Skeletal muscle tissue (tissue), 3 donors: ENCODE measurements at regions not wholly inside any gene's neighbourhood (a gene's known extent, or its start where the extent isn't known, plus 50 kb on each side); places are given as distances from the start of the nearest gene placed in this dataset.

Experiments used
- H3K27ac ChIP-seq: one replicate; pipeline ENCODE4 v1.7.0; 2013; ENCODE audit warnings: mild to moderate bottlenecking, low read depth, low read length, inconsistent platforms
- H3K27me3 ChIP-seq, 3 donors: one replicate each; pipeline ENCODE4 v1.7.0; 2013; ENCODE audit warnings: low read length in 3 of 3; ENCODE audit not compliant: control insufficient read depth in 3 of 3, insufficient read depth in 3 of 3
- H3K36me3 ChIP-seq, 3 donors: one replicate each; pipeline ENCODE4 v1.7.0; 2013; ENCODE audit warnings: low read length in 3 of 3; ENCODE audit not compliant: control insufficient read depth in 3 of 3, insufficient read depth in 3 of 3
- H3K4me1 ChIP-seq, 3 donors: one replicate each; pipeline ENCODE4 v1.7.0; 2013; ENCODE audit warnings: low read length in 3 of 3, mild to moderate bottlenecking in 3 of 3; ENCODE audit not compliant: control insufficient read depth in 3 of 3, insufficient read depth in 3 of 3
- H3K4me3 ChIP-seq, 3 donors: one replicate each; pipeline ENCODE4 v1.7.0; 2013; ENCODE audit warnings: low read length in 3 of 3
- H3K9ac ChIP-seq, 3 donors: one replicate each; pipeline ENCODE4 v1.7.0; 2013; ENCODE audit warnings: low read length in 3 of 3, mild to moderate bottlenecking in 3 of 3, moderate library complexity in 2 of 3, low read depth in 1 of 3
- H3K9me3 ChIP-seq, 3 donors: one replicate each; pipeline ENCODE4 v1.7.0; 2013; ENCODE audit warnings: low read length in 3 of 3; ENCODE audit not compliant: control insufficient read depth in 3 of 3
- donor health status: Osteomylitis.

DNA sequence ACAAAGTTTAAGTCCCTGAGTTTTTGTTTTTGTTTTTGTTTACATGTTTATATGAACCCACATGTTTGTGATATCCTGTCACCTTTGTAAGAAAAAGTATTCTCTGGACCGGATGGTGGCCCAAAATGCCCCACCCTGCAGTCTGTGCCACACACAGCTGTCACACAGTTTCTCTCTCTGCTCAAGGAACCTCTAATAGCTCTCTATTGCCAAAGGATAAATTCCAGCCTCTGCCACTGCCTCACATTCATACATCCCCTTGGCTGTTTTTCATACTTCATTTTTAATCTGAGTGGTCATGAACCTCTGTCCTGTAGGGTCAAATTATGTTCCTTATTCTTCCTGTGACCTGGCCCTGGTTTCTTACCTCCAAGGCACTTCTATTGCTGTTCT, 520.3 kb upstream of the CDH5 start:
- H3K4me3 ChIP-seq, result no peak overlapping the region
- no peaks in the 10 kb centered on the region for H3K36me3 ChIP-seq
- no peak overlapping the region for H3K9ac ChIP-seq
- H3K27ac ChIP-seq, result no peak overlapping the region
- peaks cover 0 to 11% (median 5%) of the 10 kb centered on the region in 3 donors for H3K4me1 ChIP-seq
- H3K27me3 ChIP-seq, result no peaks in the 10 kb centered on the region
- no peaks in the 10 kb centered on the region for H3K9me3 ChIP-seq

DNA sequence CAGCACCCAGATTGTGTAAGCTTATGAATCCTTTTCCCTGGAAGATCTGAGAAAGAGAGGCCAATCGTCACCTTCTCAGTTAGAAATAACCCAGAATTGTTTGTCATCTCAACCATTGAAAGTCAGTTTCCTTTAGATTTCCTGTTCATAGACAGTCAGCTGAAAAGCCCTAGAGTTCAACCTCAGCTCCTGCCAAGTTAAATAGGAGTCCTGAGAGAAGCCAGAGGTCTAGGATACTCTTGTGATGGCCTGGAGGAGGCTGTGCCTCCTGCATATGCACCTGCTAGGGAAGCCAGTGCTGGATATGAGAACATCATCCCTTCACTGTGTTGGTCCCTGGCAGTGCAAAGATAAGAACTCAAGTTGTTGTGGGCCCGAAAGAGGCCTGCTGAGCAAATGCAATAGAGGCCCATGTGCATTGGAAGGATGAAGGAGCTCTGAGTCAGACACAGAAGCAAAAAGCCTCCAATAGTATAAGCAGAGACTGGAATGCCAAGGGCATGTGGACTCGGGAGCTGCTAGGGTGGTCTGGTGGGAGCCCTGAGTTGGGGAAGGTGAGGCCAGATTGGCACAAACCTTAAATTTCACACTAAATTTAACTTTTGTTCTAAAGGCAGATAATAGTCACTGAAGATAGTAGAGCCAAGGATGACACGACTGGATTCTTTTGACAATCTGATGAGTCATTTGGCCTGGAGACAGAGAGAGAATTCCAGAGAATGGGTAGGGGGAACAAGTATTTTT, 520.9 kb upstream of the CDH5 start:
- Histone ChIP-seq H3K27me3 (no peaks in the 10 kb centered on the region), H3K4me3 (no peak overlapping the region), H3K36me3 (no peaks in the 10 kb centered on the region), H3K4me1 (peaks cover 0 to 11% (median 5%) of the 10 kb centered on the region in 3 donors), H3K9me3 (no peaks in the 10 kb centered on the region), H3K9ac (no peak overlapping the region), H3K27ac (no peak overlapping the region)

- H3K36me3 ChIP-seq, result no peaks in the 10 kb centered on the region
- peaks cover 0 to 11% (median 5%) of the 10 kb centered on the region in 3 donors for H3K4me1 ChIP-seq
- H3K27ac ChIP-seq, result no peak overlapping the region
- no peaks in the 10 kb centered on the region for H3K27me3 ChIP-seq
- H3K9ac ChIP-seq, result no peak overlapping the region
- no peaks in the 10 kb centered on the region for H3K9me3 ChIP-seq
- H3K4me3 ChIP-seq, result no peak overlapping the region
These were observed 522.5 kb upstream of the CDH5 start for GRCh38 chr16:65843941-65844340.

DNA sequence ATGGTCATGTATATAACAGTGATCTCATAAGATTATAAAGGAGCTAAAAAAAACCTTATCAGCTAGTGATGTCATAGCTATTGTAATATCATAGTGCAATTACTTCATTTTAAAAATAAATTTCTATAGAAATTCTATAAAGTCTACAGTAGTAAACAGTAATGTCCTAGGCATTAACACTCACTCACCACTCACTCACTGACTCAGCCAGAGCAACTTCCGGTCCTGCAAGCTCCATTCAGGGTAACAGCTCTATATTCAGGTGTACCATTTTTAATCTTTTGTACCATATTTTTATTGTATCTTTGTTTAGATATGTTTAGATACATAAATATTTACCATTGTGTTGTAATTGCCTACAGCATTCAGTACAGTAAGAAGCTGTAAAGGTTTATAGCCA, 524.4 kb upstream of the CDH5 start:
- no peak overlapping the region for H3K27ac ChIP-seq
- H3K9ac ChIP-seq, result no peak overlapping the region
- peaks cover 4 to 11% (median 9%) of the 10 kb centered on the region in 3 donors for H3K4me1 ChIP-seq
- no peak overlapping the region for H3K4me3 ChIP-seq
- H3K36me3 ChIP-seq, result no peaks in the 10 kb centered on the region
- H3K9me3 ChIP-seq, result no peaks in the 10 kb centered on the region
- no peaks in the 10 kb centered on the region for H3K27me3 ChIP-seq

DNA sequence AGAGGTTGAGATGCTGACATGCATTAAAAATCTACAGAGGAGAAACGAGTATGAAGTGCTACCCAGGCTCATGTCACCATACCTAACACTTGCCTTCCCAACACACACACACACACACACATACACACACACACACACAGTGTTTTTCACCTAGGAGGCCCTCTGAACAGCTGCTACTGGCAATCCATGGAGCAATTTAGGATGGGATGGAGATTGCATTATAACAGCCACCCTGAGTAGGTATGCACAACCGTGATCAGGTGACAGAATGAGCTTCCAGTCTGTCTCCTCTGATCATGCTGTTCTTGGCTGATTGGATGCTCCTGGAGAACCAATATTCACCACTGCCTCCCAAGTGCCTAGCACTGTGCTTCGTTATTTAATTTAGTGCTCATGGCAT, 528.5 kb upstream of the CDH5 start:
- Histone ChIP-seq H3K9ac (no peak overlapping the region), H3K27me3 (no peaks in the 10 kb centered on the region), H3K4me1 (peaks cover 0 to 4% (median 4%) of the 10 kb centered on the region in 3 donors), H3K36me3 (no peaks in the 10 kb centered on the region), H3K27ac (no peak overlapping the region), H3K9me3 (no peaks in the 10 kb centered on the region), H3K4me3 (no peak overlapping the region)

DNA sequence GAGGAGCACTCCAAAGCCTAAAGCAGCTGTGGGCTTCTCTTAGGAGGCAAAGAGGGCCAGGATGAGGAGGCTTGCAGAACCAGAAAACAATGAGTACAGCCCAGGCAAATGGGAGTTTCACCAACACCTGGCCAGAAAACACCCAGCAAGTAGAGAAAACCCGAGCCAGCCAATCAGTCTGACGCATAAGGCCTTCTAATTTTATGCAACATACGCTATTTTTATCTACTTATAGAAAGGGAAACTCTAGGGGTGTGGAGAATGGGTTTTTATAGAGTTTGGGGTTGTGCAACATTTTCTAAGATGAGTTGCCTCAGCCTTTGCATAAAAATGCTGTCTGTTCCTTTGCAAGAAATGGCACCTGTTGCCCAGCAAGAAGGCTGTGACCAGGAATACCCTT, 529.0 kb upstream of the CDH5 start:
- H3K9ac ChIP-seq, result no peak overlapping the region
- H3K4me3 ChIP-seq, result no peak overlapping the region
- H3K36me3 ChIP-seq, result no peaks in the 10 kb centered on the region
- H3K27me3 ChIP-seq, result no peaks in the 10 kb centered on the region
- no peak overlapping the region for H3K27ac ChIP-seq
- H3K9me3 ChIP-seq, result no peaks in the 10 kb centered on the region
- H3K4me1 ChIP-seq, result peaks cover 0 to 4% (median 4%) of the 10 kb centered on the region in 3 donors

DNA sequence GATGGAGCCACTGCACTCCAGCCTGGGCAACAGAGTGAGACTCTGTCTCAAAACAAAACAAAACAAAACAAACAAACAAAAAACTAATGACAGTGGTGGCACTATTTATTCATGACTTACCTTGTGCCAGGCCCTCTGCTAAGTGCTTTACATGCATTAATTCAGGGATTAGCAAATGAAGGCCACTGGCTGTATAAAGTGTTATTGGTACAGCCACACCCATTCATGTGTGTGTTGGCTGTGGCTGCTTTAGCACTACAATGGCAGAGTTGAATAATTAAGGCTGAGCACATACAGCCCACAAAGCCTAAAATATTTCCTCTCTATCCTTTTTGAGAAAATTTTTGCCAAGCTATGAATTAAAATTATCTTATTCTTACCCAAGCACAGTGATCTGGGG, 531.8 kb upstream of the CDH5 start:
- no peaks in the 10 kb centered on the region for H3K9me3 ChIP-seq
- no peak overlapping the region for H3K9ac ChIP-seq
- H3K27ac ChIP-seq, result no peak overlapping the region
- no peak overlapping the region for H3K4me3 ChIP-seq
- H3K4me1 ChIP-seq, result peaks cover 0 to 4% (median 4%) of the 10 kb centered on the region in 3 donors
- no peaks in the 10 kb centered on the region for H3K36me3 ChIP-seq
- H3K27me3 ChIP-seq, result no peaks in the 10 kb centered on the region

GRCh38 chr16:65833171-65833871, 533.2 kb upstream of the CDH5 start:
- Histone ChIP-seq H3K36me3 (no peaks in the 10 kb centered on the region), H3K4me3 (no peak overlapping the region), H3K27ac (no peak overlapping the region), H3K9me3 (no peaks in the 10 kb centered on the region), H3K4me1 (peaks cover 0 to 4% (median 4%) of the 10 kb centered on the region in 3 donors), H3K9ac (no peak overlapping the region), H3K27me3 (no peaks in the 10 kb centered on the region)

DNA sequence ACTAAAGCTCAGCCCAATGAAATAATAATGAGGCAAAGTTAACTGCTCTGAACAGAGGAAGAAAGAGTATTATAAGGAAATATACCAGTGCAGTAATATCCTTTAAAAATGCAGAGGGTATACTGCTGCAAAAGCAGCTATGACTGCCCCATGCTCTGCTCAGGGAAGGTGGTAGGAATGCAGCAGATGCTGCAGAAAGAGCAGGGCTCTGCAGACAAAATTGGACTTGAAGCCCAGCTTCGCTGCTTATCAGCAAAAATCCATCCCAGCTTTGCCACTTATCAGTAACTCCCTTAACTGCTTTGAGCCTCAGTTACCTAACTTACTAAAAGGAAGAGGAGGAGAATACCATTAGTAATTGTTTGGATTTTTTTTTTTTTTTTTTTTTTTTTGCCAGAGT, 533.8 kb upstream of the CDH5 start:
- peaks cover 0 to 4% (median 4%) of the 10 kb centered on the region in 3 donors for H3K4me1 ChIP-seq
- H3K27ac ChIP-seq, result no peak overlapping the region
- no peaks in the 10 kb centered on the region for H3K27me3 ChIP-seq
- no peaks in the 10 kb centered on the region for H3K9me3 ChIP-seq
- no peak overlapping the region for H3K9ac ChIP-seq
- no peak overlapping the region for H3K4me3 ChIP-seq
- H3K36me3 ChIP-seq, result no peaks in the 10 kb centered on the region

DNA sequence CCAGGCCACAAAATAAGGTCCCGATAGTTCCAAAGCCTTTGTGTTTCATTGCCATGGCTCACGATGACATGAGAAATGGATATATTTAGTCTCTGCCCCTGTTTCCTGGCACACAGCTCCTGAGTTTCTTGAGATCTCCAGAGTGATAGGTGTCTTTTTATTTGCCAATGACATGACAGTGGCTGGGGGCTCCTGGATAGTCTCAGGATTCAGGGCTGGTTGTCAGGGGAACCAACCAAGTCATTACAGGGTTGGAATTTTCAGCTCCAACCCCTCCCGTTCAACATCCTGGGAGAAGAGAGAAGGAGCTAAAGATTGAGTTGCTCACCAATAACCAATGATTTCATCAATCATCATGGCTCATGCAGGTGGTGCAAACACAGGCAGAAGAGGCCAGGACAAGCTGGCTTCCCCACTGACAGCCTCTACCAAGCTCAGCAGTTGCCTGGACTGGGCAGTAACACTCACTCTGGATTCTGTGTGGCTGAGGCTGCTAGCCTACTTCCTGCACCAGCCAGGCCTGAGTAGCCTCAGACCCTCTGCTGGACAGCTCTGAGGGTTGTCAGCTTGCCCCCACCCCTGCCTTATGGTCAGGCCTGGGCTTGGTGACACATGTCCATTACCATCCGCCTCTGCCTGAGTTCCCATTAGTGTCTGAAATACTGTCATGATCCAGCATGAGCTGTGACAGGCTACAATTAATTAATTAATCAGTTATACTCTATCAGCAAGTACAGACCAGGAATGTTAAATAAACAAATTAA, 534.4 kb upstream of the CDH5 start:
- Histone ChIP-seq H3K4me1 (no peaks in the 10 kb centered on the region), H3K27me3 (no peaks in the 10 kb centered on the region)

More for the DNA sequence above, 534.4 kb upstream of the CDH5 start:
- H3K4me3 ChIP-seq, result no peak overlapping the region
- H3K36me3 ChIP-seq, result no peaks in the 10 kb centered on the region
- H3K9ac ChIP-seq, result no peak overlapping the region
- H3K27ac ChIP-seq, result no peak overlapping the region
- no peaks in the 10 kb centered on the region for H3K9me3 ChIP-seq
